GM21825 (cell line): ENCODE measurements at regions not wholly inside any gene's neighbourhood (a gene's known extent, or its start where the extent isn't known, plus 50 kb on each side); places are given as distances from the start of the nearest gene placed in this dataset.

Experiments
- ATAC-seq: cut with Tn5 transposase; IDR thresholded peaks from one replicate; pipeline ENCODE4 v1.9.1; 2021; ENCODE audit warnings: mild to moderate bottlenecking, moderate library complexity; ENCODE audit not compliant: unreplicated experiment

GRCh38 chrX:104310657-104311254, 56.0 kb upstream of the ESX1 start:
- no peak for ATAC-seq

- ATAC-seq = no peak
These were observed 55.4 kb upstream of the ESX1 start for GRCh38 chrX:104310090-104310489.

GRCh38 chrX:104309169-104309568, 54.4 kb upstream of the ESX1 start:
- ATAC-seq = no peak

GRCh38 chrX:104307341-104307740, 52.6 kb upstream of the ESX1 start:
- ATAC-seq = no peak

- no peak for ATAC-seq
These were observed 51.4 kb upstream of the ESX1 start for GRCh38 chrX:104306180-104306579.
